Neural cell (in vitro differentiated cells): ENCODE measurements at regions not wholly inside any gene's neighbourhood (a gene's known extent, or its start where the extent isn't known, plus 50 kb on each side); places are given as distances from the start of the nearest gene placed in this dataset.

Experiments used
- H2AFZ ChIP-seq: fragments of 200-600, 300-800 bp; sonication (generic), shearing (Covaris generic); 2 replicates; pipeline ENCODE4 v1.6.0; 2014; ENCODE audit warnings: low read depth, mild to moderate bottlenecking, antibody characterized with exemption, low read length, moderate library complexity
- H3F3A ChIP-seq: fragments of 200-600 bp; shearing (Covaris generic); 2 replicates; pipeline ENCODE4 v1.6.1; 2016; ENCODE audit warnings: mild to moderate bottlenecking, moderate library complexity, mixed read lengths, antibody characterized with exemption, low read length; ENCODE audit not compliant: insufficient read depth, poor library complexity, severe bottlenecking
- H3K27ac ChIP-seq: fragments of 200-600, 300-800 bp; sonication (generic), shearing (Covaris generic); 2 replicates; pipeline ENCODE4 v1.5.1; 2014; ENCODE audit warnings: mild to moderate bottlenecking, low read length, moderate library complexity
- H3K27me3 ChIP-seq: fragments of 300-800, 200-600 bp; sonication (generic), shearing (Covaris generic); 2 replicates; pipeline ENCODE4 v1.6.0; 2014; ENCODE audit warnings: mild to moderate bottlenecking, low read depth, low read length, moderate library complexity; ENCODE audit not compliant: insufficient read depth
- H3K36me3 ChIP-seq: fragments of 300-800, 200-600 bp; sonication (generic), shearing (Covaris generic); 2 replicates; pipeline ENCODE4 v1.5.1; 2014; ENCODE audit warnings: mild to moderate bottlenecking, antibody characterized with exemption, low read length, moderate library complexity; ENCODE audit not compliant: insufficient read depth
- H3K4me2 ChIP-seq: fragments of 300-800, 200-600 bp; sonication (generic), shearing (Covaris generic); 2 replicates; pipeline ENCODE4 v1.6.0; 2014; ENCODE audit warnings: mild to moderate bottlenecking, low read length
- H3K4me3 ChIP-seq: fragments of 300-800, 200-600 bp; sonication (generic), shearing (Covaris generic); 2 replicates; pipeline ENCODE4 v1.5.1; 2014; ENCODE audit warnings: mild to moderate bottlenecking, low read length, moderate library complexity
- H3K79me2 ChIP-seq: fragments of 200-600 bp; shearing (Covaris generic); replicated peaks from 2 replicates; pipeline ENCODE4 v1.6.0; 2014; ENCODE audit warnings: mild to moderate bottlenecking, low read length, moderate library complexity; ENCODE audit not compliant: insufficient read depth
- H3K9ac ChIP-seq: fragments of 300-800, 200-600 bp; sonication (generic), shearing (Covaris generic); 2 replicates; pipeline ENCODE4 v1.6.1; 2016; ENCODE audit warnings: mild to moderate bottlenecking, low read length, mixed read lengths
- H3K9me2 ChIP-seq: fragments of 200-600 bp; shearing (Covaris generic); 2 replicates; pipeline ENCODE4 v1.6.1; 2016; ENCODE audit warnings: mild to moderate bottlenecking, low read length, mixed read lengths; ENCODE audit not compliant: insufficient read depth
- H3K9me3 ChIP-seq: fragments of 200-600, 300-800 bp; sonication (generic), shearing (Covaris generic); 2 replicates; pipeline ENCODE4 v1.6.1; 2016; ENCODE audit warnings: mild to moderate bottlenecking, mixed run types, low read length, moderate library complexity, mixed read lengths
- H4K20me1 ChIP-seq: fragments of 200-600 bp; shearing (Covaris generic); 2 replicates; pipeline ENCODE4 v1.6.1; 2016; ENCODE audit warnings: mild to moderate bottlenecking, mixed run types; ENCODE audit not compliant: insufficient read depth
- CTCF ChIP-seq: fragments of 450-650 bp; IDR thresholded peaks from 2 replicates; pipeline ENCODE4 v1.5.1; 2014; ENCODE audit warnings: antibody characterized with exemption, mild to moderate bottlenecking, moderate library complexity; ENCODE audit not compliant: poor library complexity, severe bottlenecking
- EP300 ChIP-seq: fragments of 450-650 bp; conservative IDR thresholded peaks from 2 replicates; pipeline ENCODE4 v1.6.1; 2014; ENCODE audit warnings: antibody characterized with exemption, mild to moderate bottlenecking, moderate library complexity; ENCODE audit not compliant: poor library complexity, severe bottlenecking
- EZH2 ChIP-seq: fragments of 200-600, 300-800 bp; shearing (Covaris generic), sonication (generic); IDR thresholded peaks from 2 replicates; pipeline ENCODE4 v1.6.1; 2014; ENCODE audit warnings: antibody characterized with exemption, low read length, borderline replicate concordance, mild to moderate bottlenecking; ENCODE audit not compliant: insufficient read depth, poor library complexity, severe bottlenecking
- MXI1 ChIP-seq: fragments of 450-650 bp; conservative IDR thresholded peaks from 2 replicates; pipeline ENCODE4 v1.6.1; 2014; ENCODE audit warnings: antibody characterized with exemption, mild to moderate bottlenecking; ENCODE audit not compliant: poor library complexity, severe bottlenecking
- POLR2AphosphoS5 ChIP-seq: IDR thresholded peaks from 2 replicates; pipeline ENCODE4 v1.6.1; 2012
- RAD21 ChIP-seq: fragments of 450-650 bp; conservative IDR thresholded peaks from 2 replicates; pipeline ENCODE4 v1.6.1; 2014; ENCODE audit warnings: antibody characterized with exemption, mild to moderate bottlenecking, moderate library complexity
- REST ChIP-seq: IDR thresholded peaks from 2 replicates; pipeline ENCODE4 v1.6.1; 2012; ENCODE audit warnings: borderline replicate concordance
- SMC3 ChIP-seq: fragments of 450-650 bp; conservative IDR thresholded peaks from 2 replicates; pipeline ENCODE4 v1.6.1; 2014; ENCODE audit warnings: antibody characterized with exemption, mild to moderate bottlenecking, moderate library complexity; ENCODE audit not compliant: poor library complexity
- TAF1 ChIP-seq: IDR thresholded peaks from 2 replicates; pipeline ENCODE4 v1.6.1; 2012; ENCODE audit warnings: low read depth

- Histone ChIP-seq H3K9me3 (no peaks in the 10 kb centered on the region), H3K36me3 (no peaks in the 10 kb centered on the region), H3K4me3 (no peak overlapping the region), H3K27ac (no peak overlapping the region), H3K79me2 (no peaks in the 10 kb centered on the region), H4K20me1 (no peaks in the 10 kb centered on the region), H2AFZ (no peak overlapping the region), H3K4me2 (no peak overlapping the region), H3K9ac (no peak overlapping the region), H3F3A (no peaks in the 10 kb centered on the region), H3K27me3 (no peaks in the 10 kb centered on the region), H3K9me2 (no peaks in the 10 kb centered on the region)
- TF ChIP-seq REST: no peak
- no peak for TF ChIP-seq SMC3
- TF ChIP-seq CTCF: no peak
- no peak for TF ChIP-seq EP300
- no peak for TF ChIP-seq RAD21
- TF ChIP-seq MXI1: no peak
- TF ChIP-seq EZH2: no peak
- no peak for TF ChIP-seq TAF1
- TF ChIP-seq POLR2AphosphoS5: no peak
Observed at GRCh38 chr10:3354174-3354900, 181.8 kb upstream of the PITRM1 start.

- no peak overlapping the region for H2AFZ ChIP-seq
- no peaks in the 10 kb centered on the region for H3F3A ChIP-seq
- H3K9me2 ChIP-seq: no peaks in the 10 kb centered on the region
- no peaks in the 10 kb centered on the region for H3K36me3 ChIP-seq
- no peak overlapping the region for H3K9ac ChIP-seq
- H4K20me1 ChIP-seq: no peaks in the 10 kb centered on the region
- TF ChIP-seq CTCF (no peak), REST (no peak), EZH2 (no peak), TAF1 (no peak)
- H3K4me2 ChIP-seq: no peak overlapping the region
- H3K27ac ChIP-seq: no peak overlapping the region
- H3K27me3 ChIP-seq: no peaks in the 10 kb centered on the region
- H3K4me3 ChIP-seq: no peak overlapping the region
- H3K9me3 ChIP-seq: no peaks in the 10 kb centered on the region
- H3K79me2 ChIP-seq: no peaks in the 10 kb centered on the region
Observed at GRCh38 chr10:3353235-3353634, 180.7 kb upstream of the PITRM1 start.
